GM18951 (cell line): ENCODE measurements at regions not wholly inside any gene's neighbourhood (a gene's known extent, or its start where the extent isn't known, plus 50 kb on each side); places are given as distances from the start of the nearest gene placed in this dataset.

Experiments
- POLR2A ChIP-seq: IDR thresholded peaks from 4 replicates; pipeline ENCODE4 v1.6.1; 2011; ENCODE audit warnings: mild to moderate bottlenecking; ENCODE audit not compliant: insufficient read length, insufficient read depth; ENCODE audit errors: extremely low read depth
- in situ Hi-C: fragments of 300-500 bp; cut with MboI; formaldehyde crosslinking; loops from one replicate; pipeline ENCODE4 v1.12.0; 2022; ENCODE audit warnings: low sequenced_read_pairs, mixed read lengths, inconsistent platforms; ENCODE audit not compliant: unreplicated experiment

GRCh38 chr16:48836067-48836466, 226.1 kb upstream of the N4BP1 start:
- in situ Hi-C loops: no loop called here
- TF ChIP-seq POLR2A: no peak

GRCh38 chr16:48834576-48834975, 224.6 kb upstream of the N4BP1 start:
- in situ Hi-C loops: no loop called here
- no peak for TF ChIP-seq POLR2A

GRCh38 chr16:48833461-48833860, 223.5 kb upstream of the N4BP1 start:
- TF ChIP-seq POLR2A: no peak
- in situ Hi-C loops: no loop called here

- TF ChIP-seq POLR2A: no peak
- in situ Hi-C loops: no loop called here
These were observed 221.2 kb upstream of the N4BP1 start for GRCh38 chr16:48831076-48831722.

- in situ Hi-C loops: no loop called here
- no peak for TF ChIP-seq POLR2A
These were observed 219.6 kb upstream of the N4BP1 start for GRCh38 chr16:48829336-48830310.

- TF ChIP-seq POLR2A: no peak
- in situ Hi-C loops: no loop called here
These were observed 214.3 kb upstream of the N4BP1 start for GRCh38 chr16:48824271-48824670.

- no peak for TF ChIP-seq POLR2A
- in situ Hi-C loops: no loop called here
These were observed 212.5 kb upstream of the N4BP1 start for GRCh38 chr16:48822431-48822830.

GRCh38 chr16:48820379-48820778, 210.4 kb upstream of the N4BP1 start:
- no peak for TF ChIP-seq POLR2A
- in situ Hi-C loops: no loop called here

GRCh38 chr16:48818257-48818656, 208.3 kb upstream of the N4BP1 start:
- TF ChIP-seq POLR2A: no peak
- in situ Hi-C loops: no loop called here

GRCh38 chr16:48817032-48817431, 207.1 kb upstream of the N4BP1 start:
- no peak for TF ChIP-seq POLR2A
- in situ Hi-C loops: no loop called here

- in situ Hi-C loops: no loop called here
- no peak for TF ChIP-seq POLR2A
These were observed 206.4 kb upstream of the N4BP1 start for GRCh38 chr16:48816393-48816792.

GRCh38 chr16:48814994-48815393, 205.0 kb upstream of the N4BP1 start:
- in situ Hi-C loops: no loop called here
- no peak for TF ChIP-seq POLR2A

GRCh38 chr16:48813485-48813884, 203.5 kb upstream of the N4BP1 start:
- no peak for TF ChIP-seq POLR2A
- in situ Hi-C loops: no loop called here

GRCh38 chr16:48812856-48813255, 202.9 kb upstream of the N4BP1 start:
- in situ Hi-C loops: no loop called here
- TF ChIP-seq POLR2A: no peak
